ENCODE measurements at regions not wholly inside any gene's neighbourhood (a gene's known extent, or its start where the extent isn't known, plus 50 kb on each side); places are given as distances from the start of the nearest gene placed in this dataset.
"Not testable (repeated sequence)": the region's sequence is repeated elsewhere in the genome, so short reads cannot be mapped to it uniquely, and the experiment has no call there.

GRCh38 chr22:44645083-44645482, 56.9 kb upstream of the PRR5 start:
- ATAC-seq (ENCODE audit: low FRiP score) = no peak
- no peak for DNase-seq (ENCODE audit: low spot score)
- no peak for TF ChIP-seq CTCF (IDR thresholded peaks at IDR 0.05)

GRCh38 chr22:44643526-44644101, 58.4 kb upstream of the PRR5 start:
- ATAC-seq (ENCODE audit: low FRiP score); DNase-seq (ENCODE audit: low spot score): not testable (repeated sequence)

GRCh38 chr22:44642096-44642644, 59.8 kb upstream of the PRR5 start:
- no peak for TF ChIP-seq CTCF (IDR thresholded peaks at IDR 0.05)
- ATAC-seq (ENCODE audit: low FRiP score) (no peak), DNase-seq (ENCODE audit: low spot score) (no peak)

- no peak for TF ChIP-seq CTCF (IDR thresholded peaks at IDR 0.05)
- DNase-seq (ENCODE audit: low spot score) = no peak
- no peak for ATAC-seq (ENCODE audit: low FRiP score)
Measured at GRCh38 chr22:44640618-44641155, 61.3 kb upstream of the PRR5 start.

- ATAC-seq (ENCODE audit: low FRiP score) (no peak), DNase-seq (ENCODE audit: low spot score) (no peak)
- no peak for TF ChIP-seq CTCF (IDR thresholded peaks at IDR 0.05)
Measured at GRCh38 chr22:44639891-44640617, 62.0 kb upstream of the PRR5 start.

- no peak for TF ChIP-seq CTCF (IDR thresholded peaks at IDR 0.05)
- ATAC-seq (ENCODE audit: low FRiP score) (no peak), DNase-seq (ENCODE audit: low spot score) (no peak)
Measured at GRCh38 chr22:44638971-44639760, 62.8 kb upstream of the PRR5 start.

- DNase-seq (ENCODE audit: low spot score); ATAC-seq (ENCODE audit: low FRiP score): not testable (repeated sequence)
Measured at GRCh38 chr22:44636502-44637206, 65.3 kb upstream of the PRR5 start.

- DNase-seq (ENCODE audit: low spot score); ATAC-seq (ENCODE audit: low FRiP score): not testable (repeated sequence)
Measured at GRCh38 chr22:44635567-44635966, 66.4 kb upstream of the PRR5 start.

All from omental fat pad (tissue), 3 donors.